HG03196 (cell line): ENCODE measurements at regions not wholly inside any gene's neighbourhood (a gene's known extent, or its start where the extent isn't known, plus 50 kb on each side); places are given as distances from the start of the nearest gene placed in this dataset.
"Not testable (repeated sequence)": the region's sequence is repeated elsewhere in the genome, so short reads cannot be mapped to it uniquely, and the experiment has no call there.

Experiments
- ATAC-seq: cut with Tn5 transposase; IDR thresholded peaks from one replicate; pipeline ENCODE4 v1.9.1; 2021; ENCODE audit not compliant: unreplicated experiment

DNA sequence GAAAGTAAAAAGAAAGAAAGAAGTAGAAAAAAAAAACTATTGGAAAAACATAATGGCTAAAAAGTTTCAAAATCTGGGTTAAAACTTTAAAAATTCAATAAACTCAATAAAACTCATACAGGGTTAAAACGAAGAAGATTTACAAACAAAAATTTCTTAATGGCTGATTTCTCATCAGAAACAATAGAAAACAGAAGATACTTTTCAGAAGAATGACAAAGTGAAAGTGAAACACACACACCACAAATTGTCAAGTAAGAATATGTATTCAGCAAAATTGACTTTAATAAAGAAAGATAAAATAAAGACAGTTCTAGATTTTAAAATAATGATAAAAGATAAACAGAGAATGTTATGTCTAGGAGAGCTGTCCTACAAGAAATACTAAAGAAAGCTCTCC, 618.9 kb upstream of the GJE1 start:
- no peak for ATAC-seq

GRCh38 chr6:141510803-141511202, 621.9 kb upstream of the GJE1 start:
- no peak for ATAC-seq

DNA sequence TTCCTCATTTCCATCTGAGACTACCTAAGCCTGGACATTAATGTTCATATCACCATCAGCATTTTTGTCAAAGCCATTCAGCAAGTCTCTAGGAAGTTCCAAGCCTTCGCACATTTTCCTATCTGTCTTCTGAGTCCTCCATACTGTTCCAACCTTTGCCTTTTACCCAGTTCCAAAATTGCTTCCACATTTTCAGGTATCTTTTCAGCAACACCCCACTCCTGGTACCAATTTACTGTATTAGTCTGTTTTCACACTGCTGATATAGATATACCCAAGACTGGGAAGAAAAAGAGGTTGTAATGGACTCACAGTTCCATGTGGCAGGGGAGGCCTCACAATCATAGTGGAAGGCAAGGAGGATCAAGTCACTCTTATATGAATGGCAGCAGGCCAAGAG, 626.7 kb upstream of the GJE1 start:
- ATAC-seq: not testable (repeated sequence)

- not testable (repeated sequence) for ATAC-seq
Measured at GRCh38 chr6:141504318-141504717, 628.4 kb upstream of the GJE1 start.

- ATAC-seq: no peak
Measured at GRCh38 chr6:141501616-141502015, 631.1 kb upstream of the GJE1 start.

GRCh38 chr6:141498977-141499376, 633.7 kb upstream of the GJE1 start:
- no peak for ATAC-seq

DNA sequence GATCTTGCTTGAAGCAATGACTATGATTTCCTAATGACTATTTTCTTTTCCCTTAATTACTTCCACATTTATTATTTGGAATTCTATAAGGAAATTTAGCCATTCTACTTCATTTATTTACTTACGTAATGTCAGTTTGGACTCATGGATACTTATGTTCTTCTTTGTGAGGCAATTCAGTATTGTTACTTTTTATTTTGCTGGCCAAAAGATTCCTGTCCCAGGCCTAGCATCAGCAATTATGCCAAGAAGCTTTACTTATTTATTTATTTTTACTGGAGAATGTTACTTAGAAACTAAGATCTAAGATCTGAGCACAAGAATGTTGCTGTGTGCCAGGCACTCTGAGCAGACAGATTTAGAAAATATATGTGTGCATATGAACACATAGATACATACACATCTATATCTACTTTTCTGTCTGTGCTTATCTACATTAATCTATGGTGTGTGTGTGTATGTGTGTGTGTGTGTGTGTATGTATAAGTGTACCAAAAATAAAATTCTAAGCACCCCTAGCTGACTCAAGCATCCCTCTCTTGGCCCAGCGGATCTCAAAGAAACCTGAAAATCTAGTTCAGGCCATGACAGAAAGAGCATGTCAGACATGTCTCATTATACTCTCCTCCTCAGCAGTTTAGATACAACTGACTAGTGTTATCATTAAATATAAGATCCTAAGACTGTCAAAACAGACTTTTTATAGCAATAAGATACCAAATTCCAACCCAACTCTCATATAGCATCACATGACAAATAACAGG, 640.0 kb upstream of the GJE1 start:
- ATAC-seq: no peak

- no peak for ATAC-seq
Measured at GRCh38 chr6:141491684-141492083, 641.0 kb upstream of the GJE1 start.

GRCh38 chr6:141490982-141491381, 641.7 kb upstream of the GJE1 start:
- ATAC-seq: no peak

GRCh38 chr6:141488488-141488887, 644.2 kb upstream of the GJE1 start:
- ATAC-seq: peak; percentile 40

GRCh38 chr6:141486942-141487341, 645.8 kb upstream of the GJE1 start:
- ATAC-seq: no peak

DNA sequence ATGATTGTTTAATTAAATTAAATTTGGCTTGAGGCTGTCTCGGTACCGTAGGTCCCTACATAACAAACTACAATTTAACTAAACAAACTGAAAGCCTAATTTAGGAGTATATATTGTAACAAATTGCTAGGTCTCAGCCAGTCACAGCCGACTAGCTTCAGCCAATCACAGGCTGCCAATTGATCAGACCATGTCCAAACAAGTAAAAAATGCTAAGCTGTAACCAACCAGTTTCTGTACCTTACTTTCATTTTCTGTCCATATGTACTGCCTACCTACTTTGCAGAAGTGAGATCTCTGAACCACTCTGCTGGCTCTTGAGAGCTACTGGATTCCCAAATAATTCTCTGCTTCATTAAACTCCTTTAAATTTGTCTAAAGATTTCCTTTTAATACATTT, 648.0 kb upstream of the GJE1 start:
- peak; percentile 82 for ATAC-seq

- ATAC-seq: peak; percentile 92
Measured at GRCh38 chr6:141483598-141484061, 649.1 kb upstream of the GJE1 start.

DNA sequence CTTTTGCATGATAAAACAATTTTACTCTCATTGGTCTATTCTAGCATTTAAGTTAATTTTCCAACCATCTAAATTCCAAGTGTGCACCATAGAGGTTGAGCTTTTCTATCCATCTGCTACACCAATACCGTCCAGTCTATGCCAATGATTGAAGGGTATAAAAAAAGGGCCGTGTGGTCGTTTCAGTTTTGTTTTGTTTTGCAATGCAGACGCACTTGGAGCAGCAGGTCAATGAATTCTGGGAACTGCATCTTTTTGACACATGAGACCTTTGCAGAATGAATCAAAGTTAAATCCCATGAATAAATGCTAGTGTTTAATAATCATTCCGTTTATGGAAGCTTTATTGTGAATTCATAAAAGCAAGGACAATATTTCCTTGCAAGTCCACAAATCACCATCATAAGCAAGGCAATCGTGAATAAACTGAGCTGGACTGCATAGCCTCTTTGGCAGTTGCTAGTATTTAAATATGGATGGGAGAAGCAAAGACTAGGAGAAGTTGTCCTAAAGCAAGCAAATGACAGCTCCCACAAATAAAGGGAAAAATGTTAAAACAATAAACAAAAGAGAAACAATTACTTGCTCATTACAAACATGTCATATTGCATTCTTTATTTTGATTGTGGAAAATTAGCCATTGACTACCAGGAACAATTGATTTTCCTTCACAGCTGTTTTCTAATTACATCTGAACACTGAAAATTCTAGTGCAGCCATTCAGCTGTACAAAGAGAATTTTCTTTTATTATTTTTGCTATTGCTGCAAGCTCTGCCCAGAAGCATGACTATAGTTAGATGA, 649.7 kb upstream of the GJE1 start:
- no peak for ATAC-seq

- no peak for ATAC-seq
Measured at GRCh38 chr6:141475259-141475658, 657.5 kb upstream of the GJE1 start.

DNA sequence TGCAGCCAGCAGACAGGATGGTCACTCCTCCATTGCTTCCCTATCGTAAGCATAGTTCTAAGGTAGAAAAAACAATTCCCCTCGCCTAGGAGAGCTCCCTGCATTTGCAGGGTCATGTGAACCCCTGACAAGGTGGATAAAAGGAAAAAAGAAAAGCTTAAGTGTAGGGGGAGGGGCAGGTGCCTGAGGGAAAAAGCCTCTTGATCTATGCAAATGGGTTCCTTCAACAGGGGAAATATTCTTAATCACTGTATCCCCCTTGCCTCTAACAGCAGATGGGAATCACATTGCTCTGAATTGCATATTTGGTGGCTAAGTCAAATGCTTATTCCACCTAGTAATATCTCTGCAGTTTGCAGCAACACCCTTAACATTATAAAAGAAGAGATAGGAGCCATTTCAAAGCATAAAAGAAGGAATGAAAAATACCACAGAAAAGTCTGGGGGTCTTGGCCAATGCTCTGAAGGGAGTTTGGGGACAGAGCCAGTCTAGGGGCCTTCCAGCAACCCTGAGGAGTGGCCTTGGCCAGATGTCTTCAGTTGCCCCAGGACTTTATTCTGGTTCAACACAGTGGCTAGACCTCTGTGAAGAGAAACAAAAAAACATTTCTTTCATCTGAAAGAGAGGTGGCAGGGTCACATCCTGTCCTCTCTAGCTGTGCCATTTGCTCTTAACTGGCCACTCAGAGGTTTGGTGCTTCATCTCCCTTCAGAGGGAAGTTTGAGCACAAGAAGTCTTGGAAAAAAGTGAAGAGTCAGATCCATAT, 660.4 kb upstream of the GJE1 start:
- ATAC-seq: no peak

GRCh38 chr6:141470810-141471209, 661.9 kb upstream of the GJE1 start:
- ATAC-seq: no peak

DNA sequence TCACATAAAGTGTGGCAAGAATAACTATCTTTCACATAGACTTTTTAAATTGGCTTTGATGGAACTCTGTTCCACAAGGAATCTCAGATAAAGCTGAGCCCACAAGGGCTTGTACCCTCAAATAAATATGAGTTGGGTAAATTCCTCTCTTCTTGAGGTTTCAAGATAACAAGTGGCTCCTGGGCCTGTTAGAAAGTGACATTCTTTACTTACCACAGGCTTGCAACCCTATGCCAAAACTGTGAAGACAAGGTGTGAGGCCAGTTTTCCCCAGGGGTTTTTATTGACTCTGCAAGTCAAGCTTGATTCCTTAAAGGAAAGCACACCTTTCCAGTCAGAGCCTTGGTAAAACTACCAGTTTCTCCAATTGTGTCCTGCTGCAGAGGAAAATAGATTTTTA, 664.8 kb upstream of the GJE1 start:
- ATAC-seq: no peak

GRCh38 chr6:141467041-141467440, 665.7 kb upstream of the GJE1 start:
- ATAC-seq: no peak

DNA sequence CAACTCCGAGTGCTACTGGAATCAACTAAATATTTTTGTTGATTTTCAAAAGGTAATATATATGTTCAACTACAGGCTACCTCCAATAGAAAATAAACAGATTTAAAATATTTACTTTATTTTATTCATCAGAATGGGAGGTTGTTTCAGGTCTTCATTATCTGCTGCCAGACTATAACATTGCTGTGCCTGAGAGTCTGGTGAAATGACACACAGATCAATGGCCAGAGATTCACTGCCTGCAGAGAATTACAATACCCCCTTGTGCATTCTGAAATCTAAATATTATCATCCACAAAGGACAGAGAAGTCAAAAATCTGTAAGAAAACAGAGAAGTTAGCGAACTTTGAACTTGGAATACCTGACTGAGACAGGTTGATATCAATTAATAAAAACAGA, 667.8 kb upstream of the GJE1 start:
- ATAC-seq: no peak

- peak; percentile 67 for ATAC-seq
Measured at GRCh38 chr6:141464490-141464889, 668.2 kb upstream of the GJE1 start.
